Uterus (tissue), 2 donors: ENCODE measurements at regions not wholly inside any gene's neighbourhood (a gene's known extent, or its start where the extent isn't known, plus 50 kb on each side); places are given as distances from the start of the nearest gene placed in this dataset.

ENCODE experiments used
- CTCF ChIP-seq, 4 experiments: fragments of 200-600 bp in 2 of 4; fragments of 450-650 bp in 2 of 4; sonication (generic) in 2 of 4; IDR thresholded peaks; one replicate each; pipeline ENCODE4 v1.5.1; 2016 to 2019; ENCODE audit warnings: antibody characterized with exemption in 4 of 4, mild to moderate bottlenecking in 2 of 4, moderate library complexity in 1 of 4
- POLR2A ChIP-seq, 2 donors: fragments of 450-650 bp; IDR thresholded peaks; one replicate each; pipeline ENCODE4 v1.6.1; 2016; ENCODE audit warnings: antibody characterized with exemption in 2 of 2, mild to moderate bottlenecking in 1 of 2, moderate library complexity in 1 of 2

GRCh38 chr3:67090474-67090873 lies 92.4 kb downstream of the KBTBD8 start:
- TF ChIP-seq CTCF (IDR thresholded peaks at IDR 0.05) (no peak), POLR2A (IDR thresholded peaks at IDR 0.05) (no peak)
